ENCODE measurements at regions not wholly inside any gene's neighbourhood (a gene's known extent, or its start where the extent isn't known, plus 50 kb on each side); places are given as distances from the start of the nearest gene placed in this dataset.

- POLR2A ChIA-PET (ENCODE audit: low non-redundant PET), result no interaction called here
- CTCF ChIA-PET, result no interaction called here
- DNase-seq (ENCODE audit: low spot score), result no peak
- no peak overlapping the region for H3K27ac ChIP-seq
- TF ChIP-seq CTCF (conservative IDR thresholded peaks at IDR 0.05; ENCODE audit: low read depth), result no peak
Observed at GRCh38 chr2:118290411-118291250, 202.4 kb downstream of the INSIG2 start.

- ChIA-PET CTCF (interaction anchor here (0.7 kb wide), 1 partner anchor 523 kb away, joined by 3 read pairs; no protein-coding TSS in a partner anchor), POLR2A (ENCODE audit: low non-redundant PET) (interaction anchor here (0.5 kb wide), 1 partner anchor 500 kb away, joined by 3 read pairs; no protein-coding TSS in a partner anchor)
- TF ChIP-seq CTCF (conservative IDR thresholded peaks at IDR 0.05; ENCODE audit: low read depth), result no peak
- no peak overlapping the region for H3K27ac ChIP-seq
- no peak for DNase-seq (ENCODE audit: low spot score)
Observed at GRCh38 chr2:118279005-118279404, 190.7 kb downstream of the INSIG2 start.

- H3K27ac ChIP-seq, result no peak overlapping the region
- CTCF ChIA-PET, result no interaction called here
- DNase-seq (ENCODE audit: low spot score), result no peak
- no peak for TF ChIP-seq CTCF (conservative IDR thresholded peaks at IDR 0.05; ENCODE audit: low read depth)
- POLR2A ChIA-PET (ENCODE audit: low non-redundant PET), result no interaction called here
Observed at GRCh38 chr2:118278046-118278445, 189.8 kb downstream of the INSIG2 start.

GRCh38 chr2:118274841-118275510 lies 186.7 kb downstream of the INSIG2 start:
- no peak for TF ChIP-seq CTCF (conservative IDR thresholded peaks at IDR 0.05; ENCODE audit: low read depth)
- DNase-seq (ENCODE audit: low spot score), result no peak
- ChIA-PET POLR2A (ENCODE audit: low non-redundant PET) (no interaction called here), CTCF (no interaction called here)
- H3K27ac ChIP-seq, result no peak overlapping the region

- no peak for TF ChIP-seq CTCF (conservative IDR thresholded peaks at IDR 0.05; ENCODE audit: low read depth)
- DNase-seq (ENCODE audit: low spot score), result no peak
- POLR2A ChIA-PET (ENCODE audit: low non-redundant PET), result no interaction called here
- CTCF ChIA-PET, result no interaction called here
- H3K27ac ChIP-seq, result no peak overlapping the region
Observed at GRCh38 chr2:118272391-118272790, 184.1 kb downstream of the INSIG2 start.

GRCh38 chr2:118269408-118270051 lies 181.3 kb downstream of the INSIG2 start:
- ChIA-PET CTCF (interaction anchor here (0.6 kb wide), 1 partner anchor 58 kb away, joined by 3 read pairs; no protein-coding TSS in a partner anchor), POLR2A (ENCODE audit: low non-redundant PET) (no interaction called here)
- no peak for DNase-seq (ENCODE audit: low spot score)

More at GRCh38 chr2:118269408-118270051, 181.3 kb downstream of the INSIG2 start:
- no peak for TF ChIP-seq CTCF (conservative IDR thresholded peaks at IDR 0.05; ENCODE audit: low read depth)
- H3K27ac ChIP-seq, result no peak overlapping the region

Data from RWPE1 (cell line).